IMR-90 (cell line): ENCODE measurements at regions not wholly inside any gene's neighbourhood (a gene's known extent, or its start where the extent isn't known, plus 50 kb on each side); places are given as distances from the start of the nearest gene placed in this dataset.

Experiments
- BHLHE40 ChIP-seq: fragments of 150-350 bp; IDR thresholded peaks from 2 replicates; pipeline ENCODE4 v1.6.1; 2016; ENCODE audit warnings: mild to moderate bottlenecking, low read depth, low read length
- CEBPB ChIP-seq: IDR thresholded peaks from 2 replicates; pipeline ENCODE4 v1.6.1; 2012; ENCODE audit warnings: low read depth, low read length, improper control_type of control experiment
- CHD1 ChIP-seq: IDR thresholded peaks from 2 replicates; pipeline ENCODE4 v1.6.1; 2012; ENCODE audit warnings: low read depth, low read length, improper control_type of control experiment
- MAFK ChIP-seq: IDR thresholded peaks from 2 replicates; pipeline ENCODE4 v1.6.1; 2012; ENCODE audit warnings: low read depth, low read length, improper control_type of control experiment
- MAZ ChIP-seq: IDR thresholded peaks from 2 replicates; pipeline ENCODE4 v1.6.1; 2012; ENCODE audit warnings: low read depth, mild to moderate bottlenecking, low read length, improper control_type of control experiment, moderate library complexity, borderline replicate concordance
- MXI1 ChIP-seq: IDR thresholded peaks from 2 replicates; pipeline ENCODE4 v1.6.1; 2012; ENCODE audit warnings: low read depth, mild to moderate bottlenecking, low read length, moderate library complexity, borderline replicate concordance
- NFE2L2 ChIP-seq: fragments of 150-350 bp; IDR thresholded peaks from 2 replicates; pipeline ENCODE4 v1.6.1; 2016; ENCODE audit warnings: low read depth, mild to moderate bottlenecking, low read length
- POLR2A ChIP-seq: IDR thresholded peaks from 2 replicates; pipeline ENCODE4 v1.6.1; 2012; ENCODE audit warnings: mild to moderate bottlenecking, low read depth, low read length
- RAD21 ChIP-seq: IDR thresholded peaks from 2 replicates; pipeline ENCODE4 v1.6.1; 2012; ENCODE audit warnings: low read length, improper control_type of control experiment
- RCOR1 ChIP-seq: IDR thresholded peaks from 2 replicates; pipeline ENCODE4 v1.6.1; 2012; ENCODE audit warnings: mild to moderate bottlenecking, low read length, improper control_type of control experiment; ENCODE audit not compliant: insufficient replicate concordance
- SMC3 ChIP-seq: fragments of 150-350 bp; IDR thresholded peaks from 2 replicates; pipeline ENCODE4 v1.6.1; 2016; ENCODE audit warnings: low read depth, mild to moderate bottlenecking, antibody characterized with exemption, low read length, moderate library complexity
- TF ChIP-seq, protein P1 (sequence below): conservative IDR thresholded peaks from 2 replicates; pipeline ENCODE4 v1.5.1; 2012; ENCODE audit warnings: mild to moderate bottlenecking, low read depth, low read length, improper control_type of control experiment
- TF ChIP-seq, protein P2 (sequence below): fragments of 150-350 bp; IDR thresholded peaks from 2 replicates; pipeline ENCODE4 v1.6.1; 2017; ENCODE audit warnings: mild to moderate bottlenecking, antibody characterized with exemption, low read length, low read depth

DNA sequence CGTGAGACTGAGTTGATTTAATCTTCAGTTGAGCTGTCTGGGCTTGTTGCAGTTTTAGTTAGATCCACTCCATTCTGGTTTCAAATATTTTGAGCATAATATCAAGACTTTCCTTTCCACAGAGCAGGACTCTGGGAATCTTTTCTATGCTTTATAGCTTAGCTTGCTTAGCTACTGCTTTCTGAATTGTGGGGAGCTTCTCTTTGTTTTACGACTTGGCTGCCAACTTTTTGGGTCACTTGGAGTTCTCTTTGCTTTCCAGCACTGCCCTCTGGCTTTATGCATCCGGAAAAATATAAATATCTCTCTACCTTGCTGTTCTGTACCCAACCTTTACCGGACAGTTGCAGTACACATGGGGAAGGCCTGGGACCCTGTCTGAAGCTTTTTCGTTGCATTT lies 292.1 kb downstream of the STIM2 start:
- TF ChIP-seq POLR2A: no peak
- TF ChIP-seq, protein P1, sequence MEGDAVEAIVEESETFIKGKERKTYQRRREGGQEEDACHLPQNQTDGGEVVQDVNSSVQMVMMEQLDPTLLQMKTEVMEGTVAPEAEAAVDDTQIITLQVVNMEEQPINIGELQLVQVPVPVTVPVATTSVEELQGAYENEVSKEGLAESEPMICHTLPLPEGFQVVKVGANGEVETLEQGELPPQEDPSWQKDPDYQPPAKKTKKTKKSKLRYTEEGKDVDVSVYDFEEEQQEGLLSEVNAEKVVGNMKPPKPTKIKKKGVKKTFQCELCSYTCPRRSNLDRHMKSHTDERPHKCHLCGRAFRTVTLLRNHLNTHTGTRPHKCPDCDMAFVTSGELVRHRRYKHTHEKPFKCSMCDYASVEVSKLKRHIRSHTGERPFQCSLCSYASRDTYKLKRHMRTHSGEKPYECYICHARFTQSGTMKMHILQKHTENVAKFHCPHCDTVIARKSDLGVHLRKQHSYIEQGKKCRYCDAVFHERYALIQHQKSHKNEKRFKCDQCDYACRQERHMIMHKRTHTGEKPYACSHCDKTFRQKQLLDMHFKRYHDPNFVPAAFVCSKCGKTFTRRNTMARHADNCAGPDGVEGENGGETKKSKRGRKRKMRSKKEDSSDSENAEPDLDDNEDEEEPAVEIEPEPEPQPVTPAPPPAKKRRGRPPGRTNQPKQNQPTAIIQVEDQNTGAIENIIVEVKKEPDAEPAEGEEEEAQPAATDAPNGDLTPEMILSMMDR: no peak
- no peak for TF ChIP-seq CEBPB
- no peak for TF ChIP-seq RCOR1
- TF ChIP-seq MXI1: no peak
- no peak for TF ChIP-seq RAD21
- TF ChIP-seq MAFK: no peak
- no peak for TF ChIP-seq SMC3
- no peak for TF ChIP-seq BHLHE40
- no peak for TF ChIP-seq NFE2L2
- TF ChIP-seq, protein P2, sequence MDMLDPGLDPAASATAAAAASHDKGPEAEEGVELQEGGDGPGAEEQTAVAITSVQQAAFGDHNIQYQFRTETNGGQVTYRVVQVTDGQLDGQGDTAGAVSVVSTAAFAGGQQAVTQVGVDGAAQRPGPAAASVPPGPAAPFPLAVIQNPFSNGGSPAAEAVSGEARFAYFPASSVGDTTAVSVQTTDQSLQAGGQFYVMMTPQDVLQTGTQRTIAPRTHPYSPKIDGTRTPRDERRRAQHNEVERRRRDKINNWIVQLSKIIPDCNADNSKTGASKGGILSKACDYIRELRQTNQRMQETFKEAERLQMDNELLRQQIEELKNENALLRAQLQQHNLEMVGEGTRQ: no peak
- TF ChIP-seq MAZ: no peak
- TF ChIP-seq CHD1: no peak
